ENCODE measurements at regions not wholly inside any gene's neighbourhood (a gene's known extent, or its start where the extent isn't known, plus 50 kb on each side); places are given as distances from the start of the nearest gene placed in this dataset.

GRCh38 chr20:8935878-8936277 lies 133.0 kb upstream of the PLCB4 start:
- no peak for DNase-seq

GRCh38 chr20:8938532-8938931 lies 130.4 kb upstream of the PLCB4 start:
- H3K27me3 ChIP-seq: peaks cover 9% of the 10 kb centered on the region
- DNase-seq: no peak
- H3K36me3 ChIP-seq: no peaks in the 10 kb centered on the region
- no peak overlapping the region for H3K4me3 ChIP-seq
- no peaks in the 10 kb centered on the region for H3K9me3 ChIP-seq

More at GRCh38 chr20:8935878-8936277, 133.0 kb upstream of the PLCB4 start:
- Histone ChIP-seq H3K9me3 (peaks cover 2% of the 10 kb centered on the region; the same call in 1 of the 2 replicates), H3K27me3 (peaks cover under 1% of the 10 kb centered on the region), H3K4me3 (no peak overlapping the region), H3K36me3 (no peaks in the 10 kb centered on the region)

- Histone ChIP-seq H3K9me3 (no peaks in the 10 kb centered on the region), H3K27me3 (peaks cover 9% of the 10 kb centered on the region), H3K36me3 (no peaks in the 10 kb centered on the region), H3K4me3 (no peak overlapping the region)
- DNase-seq: peak; percentile 73
Observed at GRCh38 chr20:8940326-8940725, 128.6 kb upstream of the PLCB4 start.

GRCh38 chr20:8943631-8944030 lies 125.3 kb upstream of the PLCB4 start:
- peaks cover 9% of the 10 kb centered on the region for H3K27me3 ChIP-seq
- DNase-seq: no peak
- H3K4me3 ChIP-seq: no peak overlapping the region
- H3K36me3 ChIP-seq: no peaks in the 10 kb centered on the region
- no peaks in the 10 kb centered on the region for H3K9me3 ChIP-seq

- Histone ChIP-seq H3K4me3 (no peak overlapping the region), H3K27me3 (peaks cover 5% of the 10 kb centered on the region), H3K9me3 (no peaks in the 10 kb centered on the region), H3K36me3 (no peaks in the 10 kb centered on the region)
- peak; percentile 15 for DNase-seq
Observed at GRCh38 chr20:8946036-8946940, 122.6 kb upstream of the PLCB4 start.

- H3K36me3 ChIP-seq: no peaks in the 10 kb centered on the region
- H3K9me3 ChIP-seq: no peaks in the 10 kb centered on the region
- H3K27me3 ChIP-seq: no peaks in the 10 kb centered on the region; the same call in 1 of the 2 replicates
- no peak for DNase-seq
- H3K4me3 ChIP-seq: no peak overlapping the region
Observed at GRCh38 chr20:8948442-8949020, 120.4 kb upstream of the PLCB4 start.

GRCh38 chr20:8951164-8951563 lies 117.7 kb upstream of the PLCB4 start:
- DNase-seq: no peak
- Histone ChIP-seq H3K9me3 (no peaks in the 10 kb centered on the region), H3K4me3 (no peak overlapping the region), H3K36me3 (no peaks in the 10 kb centered on the region), H3K27me3 (no peaks in the 10 kb centered on the region; the same call in 1 of the 2 replicates)

GRCh38 chr20:8952721-8953120 lies 116.2 kb upstream of the PLCB4 start:
- H3K27me3 ChIP-seq: no peaks in the 10 kb centered on the region; the same call in 1 of the 2 replicates
- no peak for DNase-seq
- no peak overlapping the region for H3K4me3 ChIP-seq
- no peaks in the 10 kb centered on the region for H3K9me3 ChIP-seq
- H3K36me3 ChIP-seq: no peaks in the 10 kb centered on the region

- Histone ChIP-seq H3K27me3 (no peaks in the 10 kb centered on the region; the same call in 1 of the 2 replicates), H3K36me3 (no peaks in the 10 kb centered on the region), H3K9me3 (no peaks in the 10 kb centered on the region), H3K4me3 (no peak overlapping the region)
- DNase-seq: no peak
Observed at GRCh38 chr20:8953300-8953699, 115.6 kb upstream of the PLCB4 start.

- Histone ChIP-seq H3K4me3 (no peak overlapping the region), H3K9me3 (no peaks in the 10 kb centered on the region), H3K27me3 (no peaks in the 10 kb centered on the region), H3K36me3 (no peaks in the 10 kb centered on the region)
- no peak for DNase-seq
Observed at GRCh38 chr20:8960241-8960640, 108.6 kb upstream of the PLCB4 start.

GRCh38 chr20:8963330-8963729 lies 105.6 kb upstream of the PLCB4 start:
- Histone ChIP-seq H3K27me3 (no peaks in the 10 kb centered on the region), H3K36me3 (no peaks in the 10 kb centered on the region), H3K4me3 (no peak overlapping the region), H3K9me3 (no peaks in the 10 kb centered on the region)
- DNase-seq: no peak

- H3K27me3 ChIP-seq: no peaks in the 10 kb centered on the region
- no peaks in the 10 kb centered on the region for H3K9me3 ChIP-seq
- no peaks in the 10 kb centered on the region for H3K36me3 ChIP-seq
- no peak for DNase-seq
- H3K4me3 ChIP-seq: no peak overlapping the region
Observed at GRCh38 chr20:8964959-8965562, 103.8 kb upstream of the PLCB4 start.

GRCh38 chr20:8967641-8968245 lies 101.1 kb upstream of the PLCB4 start:
- Histone ChIP-seq H3K9me3 (no peaks in the 10 kb centered on the region), H3K27me3 (no peaks in the 10 kb centered on the region), H3K36me3 (no peaks in the 10 kb centered on the region), H3K4me3 (no peak overlapping the region)
- no peak for DNase-seq

- no peak overlapping the region for H3K4me3 ChIP-seq
- H3K27me3 ChIP-seq: no peaks in the 10 kb centered on the region
- DNase-seq: no peak
- H3K36me3 ChIP-seq: no peaks in the 10 kb centered on the region
- no peaks in the 10 kb centered on the region for H3K9me3 ChIP-seq
Observed at GRCh38 chr20:8969146-8969583, 99.7 kb upstream of the PLCB4 start.

GRCh38 chr20:8971669-8972316 lies 97.1 kb upstream of the PLCB4 start:
- H3K9me3 ChIP-seq: no peaks in the 10 kb centered on the region
- no peaks in the 10 kb centered on the region for H3K27me3 ChIP-seq
- no peak for DNase-seq
- H3K36me3 ChIP-seq: no peaks in the 10 kb centered on the region
- H3K4me3 ChIP-seq: no peak overlapping the region

- H3K36me3 ChIP-seq: no peaks in the 10 kb centered on the region
- H3K9me3 ChIP-seq: no peaks in the 10 kb centered on the region
- H3K4me3 ChIP-seq: no peak overlapping the region
- H3K27me3 ChIP-seq: no peaks in the 10 kb centered on the region
- no peak for DNase-seq
Observed at GRCh38 chr20:8972963-8973705, 95.8 kb upstream of the PLCB4 start.
